Left ventricle myocardium inferior (tissue), 1 donor: ENCODE measurements at regions not wholly inside any gene's neighbourhood (a gene's known extent, or its start where the extent isn't known, plus 50 kb on each side); places are given as distances from the start of the nearest gene placed in this dataset.

Experiments used
- DNase-seq: peaks from one replicate; pipeline ENCODE4 v3.0.0-alpha.2; 2020
- H3K27ac ChIP-seq: fragments of 200-600 bp; replicated peaks from 2 replicates; pipeline ENCODE4 v1.8.0; 2021
- H3K27me3 ChIP-seq: fragments of 200-600 bp; 2 replicates; pipeline ENCODE4 v1.8.0; 2021; ENCODE audit warnings: low read depth
- H3K36me3 ChIP-seq: fragments of 200-600 bp; 2 replicates; pipeline ENCODE4 v1.8.0; 2021
- H3K4me1 ChIP-seq: fragments of 200-600 bp; 2 replicates; pipeline ENCODE4 v1.8.0; 2021
- H3K4me3 ChIP-seq: fragments of 200-600 bp; 2 replicates; pipeline ENCODE4 v1.8.0; 2021; ENCODE audit warnings: mild to moderate bottlenecking, moderate library complexity
- H3K9me3 ChIP-seq: fragments of 200-600 bp; replicated peaks from 2 replicates; pipeline ENCODE4 v1.8.0; 2021
- CTCF ChIP-seq: fragments of 200-600 bp; IDR thresholded peaks from 2 replicates; pipeline ENCODE4 v1.8.0; 2021; ENCODE audit warnings: antibody characterized with exemption, mild to moderate bottlenecking, borderline replicate concordance
- intact Hi-C: fragments of 100-400 bp; cut with micrococcal nuclease; formaldehyde crosslinking; loops from one replicate; pipeline ENCODE4 v1.11.0; 2022
- donor health status: DM: no; HTN: yes; CAD: no; lungs with severe emphysema.

DNA sequence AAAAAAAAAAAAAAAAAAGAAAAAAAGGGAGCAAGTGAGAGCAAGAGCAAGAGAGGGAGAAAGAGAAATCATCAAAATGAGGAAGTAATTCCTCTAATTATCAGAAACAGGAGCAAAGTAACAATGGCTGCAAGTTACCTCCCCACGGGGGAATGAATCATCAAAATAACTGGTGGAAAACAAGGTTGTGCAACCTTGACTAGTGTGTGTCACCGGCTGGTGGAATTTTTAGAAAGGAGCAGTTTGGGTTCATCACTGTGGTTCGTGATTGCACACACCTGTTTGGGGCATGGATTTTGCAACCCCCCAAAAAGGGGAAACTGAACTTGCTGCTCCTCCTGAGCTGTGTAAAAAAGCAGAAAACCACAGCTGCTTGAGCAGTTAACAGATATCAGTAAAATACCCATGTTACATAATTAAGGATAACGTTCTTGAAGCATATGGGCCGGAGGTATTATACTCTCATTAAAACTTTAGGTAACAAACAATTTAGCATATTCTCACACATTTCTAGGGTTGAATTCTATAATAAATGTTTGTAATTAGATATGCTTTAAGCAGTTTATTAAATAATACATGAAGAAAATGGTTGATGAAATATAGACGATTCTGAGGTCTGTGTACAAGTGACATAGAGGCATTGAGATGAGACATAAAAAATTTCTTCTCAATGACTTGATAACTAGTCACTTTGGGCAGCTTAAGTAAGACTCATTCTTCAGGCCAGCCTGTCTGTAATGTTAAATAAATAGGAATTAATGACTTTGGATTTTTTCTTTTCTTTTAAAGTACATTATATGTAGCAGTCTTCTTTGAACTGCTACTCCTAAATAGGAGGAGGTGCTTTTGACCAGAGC, 184.2 kb upstream of the ZEB2 start:
- Histone ChIP-seq H3K4me1 (no peaks in the 10 kb centered on the region), H3K4me3 (no peak overlapping the region), H3K27me3 (no peaks in the 10 kb centered on the region), H3K9me3 (no peaks in the 10 kb centered on the region), H3K36me3 (no peaks in the 10 kb centered on the region), H3K27ac (no peak overlapping the region)
- no peak for DNase-seq
- TF ChIP-seq CTCF: no peak
- intact Hi-C loops: no loop called here

GRCh38 chr2:144702051-144702450, 182.1 kb upstream of the ZEB2 start:
- no peaks in the 10 kb centered on the region for H3K4me1 ChIP-seq
- no peak overlapping the region for H3K4me3 ChIP-seq
- no peaks in the 10 kb centered on the region for H3K27me3 ChIP-seq
- no peak for DNase-seq
- no peak for TF ChIP-seq CTCF
- intact Hi-C loops: no loop called here
- peaks cover 2% of the 10 kb centered on the region for H3K9me3 ChIP-seq
- H3K27ac ChIP-seq: peak overlapping the region; percentile 10
- H3K36me3 ChIP-seq: no peaks in the 10 kb centered on the region

DNA sequence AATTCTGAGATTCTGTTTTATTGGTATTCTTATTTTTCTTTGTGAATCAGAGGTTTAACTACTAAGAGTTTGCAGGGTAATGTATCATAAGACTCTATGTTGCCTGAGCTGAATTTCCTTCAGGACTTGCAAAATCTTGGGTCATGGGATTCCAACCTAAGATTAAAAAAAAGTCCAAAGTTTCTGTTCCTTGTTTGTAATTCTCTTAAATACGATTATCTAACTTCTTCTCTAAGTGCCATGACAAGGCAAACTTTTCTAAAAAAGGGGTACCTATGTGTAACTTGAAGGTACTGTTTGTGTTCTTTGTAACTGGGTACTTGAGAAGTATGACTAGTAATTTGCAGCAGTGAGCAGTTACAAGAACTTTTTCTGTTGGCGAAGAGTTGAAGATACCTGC, 181.3 kb upstream of the ZEB2 start:
- Histone ChIP-seq H3K4me3 (no peak overlapping the region), H3K9me3 (peaks cover 4% of the 10 kb centered on the region), H3K36me3 (no peaks in the 10 kb centered on the region), H3K27me3 (no peaks in the 10 kb centered on the region), H3K4me1 (no peaks in the 10 kb centered on the region), H3K27ac (peak overlapping the region; percentile 10)
- intact Hi-C loops: no loop called here
- TF ChIP-seq CTCF: no peak
- no peak for DNase-seq

- no peak for DNase-seq
- Histone ChIP-seq H3K4me3 (no peak overlapping the region), H3K27ac (no peak overlapping the region), H3K36me3 (no peaks in the 10 kb centered on the region), H3K9me3 (peaks cover 4% of the 10 kb centered on the region), H3K4me1 (no peaks in the 10 kb centered on the region), H3K27me3 (no peaks in the 10 kb centered on the region)
- intact Hi-C loops: no loop called here
- no peak for TF ChIP-seq CTCF
Observed at GRCh38 chr2:144698156-144698555, 178.2 kb upstream of the ZEB2 start.

GRCh38 chr2:144695657-144696056, 175.7 kb upstream of the ZEB2 start:
- H3K36me3 ChIP-seq: no peaks in the 10 kb centered on the region
- H3K4me3 ChIP-seq: no peak overlapping the region
- DNase-seq: no peak
- H3K27ac ChIP-seq: no peak overlapping the region
- intact Hi-C loops: no loop called here
- H3K9me3 ChIP-seq: peaks cover 4% of the 10 kb centered on the region
- no peaks in the 10 kb centered on the region for H3K4me1 ChIP-seq
- H3K27me3 ChIP-seq: no peaks in the 10 kb centered on the region
- TF ChIP-seq CTCF: no peak
